AG04450 (cell line): ENCODE measurements at regions not wholly inside any gene's neighbourhood (a gene's known extent, or its start where the extent isn't known, plus 50 kb on each side); places are given as distances from the start of the nearest gene placed in this dataset.

Experiments
- CTCF ChIA-PET: fragments of 300-600, 350-600 bp; formaldehyde crosslinking; extraction: SDS; loops from one replicate; lab custom pipeline; 2022; ENCODE audit warnings: antibody characterized with exemption, inconsistent platforms; lab: Charles Lee
- POLR2A ChIA-PET: fragments of 350-600 bp; formaldehyde crosslinking; extraction: SDS; loops from one replicate; lab custom pipeline; 2021; ENCODE audit warnings: antibody characterized with exemption, inconsistent platforms; lab: Yijun Ruan, JAX
- DNase-seq: peaks from one replicate; pipeline ENCODE4 v3.0.0-alpha.2; 2011; ENCODE audit warnings: low read depth, low spot score
- H3K27ac ChIP-seq: one replicate; pipeline ENCODE4 v1.5.1; 2012; ENCODE audit warnings: low read depth, low read length, control low read depth
- H3K27me3 ChIP-seq: one replicate; pipeline ENCODE4 v1.6.0; 2012; ENCODE audit warnings: low read length; ENCODE audit not compliant: control insufficient read depth, insufficient read depth
- H3K4me3 ChIP-seq: 2 replicates; pipeline ENCODE4 v1.5.1; 2011; ENCODE audit warnings: mild to moderate bottlenecking, low read depth, low read length, control low read depth
- H3K9me3 ChIP-seq: 2 replicates; pipeline ENCODE4 v1.5.1; 2012; ENCODE audit warnings: low read length; ENCODE audit not compliant: control insufficient read depth, insufficient read depth
- CTCF ChIP-seq: IDR thresholded peaks from 2 replicates; pipeline ENCODE4 v1.5.1; 2011; ENCODE audit warnings: low read depth, low read length, control low read depth, inconsistent platforms

- H3K27me3 ChIP-seq, result no peaks in the 10 kb centered on the region
- H3K9me3 ChIP-seq, result no peaks in the 10 kb centered on the region; the same call in 1 of the 2 replicates
- TF ChIP-seq CTCF, result no peak
- no peak overlapping the region for H3K4me3 ChIP-seq
- CTCF ChIA-PET, result no interaction called here
- DNase-seq, result no peak
- POLR2A ChIA-PET, result no interaction called here
- H3K27ac ChIP-seq, result no peak overlapping the region
Measured at GRCh38 chr2:70381235-70381634, 79.4 kb upstream of the FAM136A start.

DNA sequence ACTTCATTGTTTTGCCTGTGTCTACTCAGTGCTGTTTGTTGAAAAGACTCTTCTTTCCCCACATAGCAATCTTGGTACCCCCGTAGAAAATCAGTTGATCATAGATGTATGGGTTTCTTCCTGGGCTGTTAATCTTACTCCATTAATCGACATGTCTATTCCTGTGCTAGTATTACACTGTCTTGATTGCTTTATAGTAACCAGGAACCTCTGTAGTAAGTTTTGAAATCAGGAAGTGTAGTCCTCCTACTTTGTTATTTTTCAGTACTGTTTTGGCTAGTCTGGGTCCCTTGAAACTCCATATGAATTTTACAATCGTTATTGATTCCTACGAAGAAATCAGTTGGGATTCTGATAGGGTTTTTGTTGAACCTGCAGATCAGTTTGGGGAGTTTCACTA is 78.8 kb upstream of the FAM136A start:
- TF ChIP-seq CTCF, result no peak
- H3K9me3 ChIP-seq, result no peaks in the 10 kb centered on the region
- H3K4me3 ChIP-seq, result no peak overlapping the region
- H3K27ac ChIP-seq, result no peak overlapping the region
- no peak for DNase-seq
- POLR2A ChIA-PET, result no interaction called here
- CTCF ChIA-PET, result no interaction called here
- no peaks in the 10 kb centered on the region for H3K27me3 ChIP-seq

DNA sequence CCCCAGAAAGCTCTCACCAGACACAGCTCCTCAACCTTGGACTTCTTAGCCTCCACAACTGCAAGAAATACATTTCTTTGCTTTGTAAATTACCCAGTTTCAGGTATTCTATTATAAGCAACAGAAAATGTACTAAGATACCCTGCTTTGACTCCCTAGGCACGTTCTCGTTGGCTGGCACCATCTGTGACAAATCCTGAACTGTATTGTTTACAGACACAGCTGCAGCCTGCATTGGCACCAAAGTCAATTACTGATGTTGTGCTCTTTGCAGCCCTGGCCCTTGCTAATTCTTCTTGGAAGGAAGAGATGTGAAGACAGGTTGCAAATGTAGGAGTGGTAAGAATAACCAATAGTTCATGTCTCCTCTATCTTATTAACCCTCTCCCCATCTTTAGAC is 72.7 kb upstream of the FAM136A start:
- DNase-seq, result no peak
- CTCF ChIA-PET, result no interaction called here

DNA sequence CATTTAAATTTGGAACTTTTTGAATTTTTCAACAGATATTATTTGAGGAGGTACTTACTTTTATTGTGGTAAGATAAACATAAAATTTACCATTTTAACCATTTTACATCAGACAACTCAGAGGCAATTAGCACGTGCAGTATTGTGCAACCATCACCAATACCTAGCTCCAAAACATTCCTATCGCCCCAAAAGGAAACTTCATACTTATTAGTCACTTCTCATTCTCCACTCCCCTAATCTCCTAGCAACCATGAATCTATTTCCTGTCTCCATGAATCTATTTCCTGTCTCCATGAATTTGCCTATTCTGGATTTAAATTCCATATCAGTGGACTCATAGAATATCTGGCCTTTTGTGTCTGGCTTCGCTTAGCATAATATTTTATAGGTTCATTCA is 69.9 kb upstream of the FAM136A start:
- no peak overlapping the region for H3K4me3 ChIP-seq
- TF ChIP-seq CTCF, result no peak
- no peak overlapping the region for H3K27ac ChIP-seq
- H3K9me3 ChIP-seq, result no peaks in the 10 kb centered on the region
- ChIA-PET CTCF (no interaction called here), POLR2A (no interaction called here)
- no peak for DNase-seq
- H3K27me3 ChIP-seq, result peaks cover 4% of the 10 kb centered on the region

More for the DNA sequence above, 72.7 kb upstream of the FAM136A start:
- Histone ChIP-seq H3K4me3 (no peak overlapping the region), H3K9me3 (no peaks in the 10 kb centered on the region), H3K27me3 (peaks cover 2% of the 10 kb centered on the region), H3K27ac (no peak overlapping the region)
- no peak for TF ChIP-seq CTCF
- POLR2A ChIA-PET, result no interaction called here

DNA sequence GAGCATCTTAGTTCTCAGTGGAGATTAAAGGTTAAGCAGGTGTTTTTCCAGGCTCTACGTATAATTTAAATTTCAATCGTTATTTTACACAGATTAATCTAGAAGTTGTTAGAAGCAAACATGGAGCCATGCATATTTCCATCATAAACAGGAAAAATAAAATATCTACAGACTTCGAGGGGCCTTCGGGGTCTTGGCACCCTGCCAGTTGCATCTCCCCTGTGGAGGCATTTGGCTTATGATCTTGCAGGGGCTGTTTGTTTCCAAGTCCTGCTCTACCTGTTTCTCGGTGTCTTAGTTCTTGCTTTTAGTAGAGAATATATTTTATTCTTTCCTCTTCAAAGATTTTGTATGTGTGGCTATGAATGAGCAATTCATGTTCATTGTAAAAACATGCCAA is 67.2 kb upstream of the FAM136A start:
- ChIA-PET POLR2A (no interaction called here), CTCF (no interaction called here)
- DNase-seq, result no peak
- H3K27me3 ChIP-seq, result peaks cover 5% of the 10 kb centered on the region
- H3K4me3 ChIP-seq, result no peak overlapping the region
- no peak overlapping the region for H3K27ac ChIP-seq
- H3K9me3 ChIP-seq, result no peaks in the 10 kb centered on the region
- no peak for TF ChIP-seq CTCF
